SK-N-SH treated with all-trans-retinoic acid at 6 μM for 48 hours (cell line): ENCODE measurements at regions not wholly inside any gene's neighbourhood (a gene's known extent, or its start where the extent isn't known, plus 50 kb on each side); places are given as distances from the start of the nearest gene placed in this dataset.

ENCODE experiments used
- ARNTL ChIP-seq: fragments of 450-650 bp; formaldehyde crosslinking; IDR thresholded peaks from 2 replicates; pipeline ENCODE4 v1.5.0; 2020; ENCODE audit warnings: low read depth, mild to moderate bottlenecking, moderate library complexity, borderline replicate concordance
- RARB ChIP-seq: fragments of 250-450 bp; sonication (Bioruptor Pico); IDR thresholded peaks from 2 replicates; pipeline ENCODE4 v1.8.0; 2021; ENCODE audit warnings: mild to moderate bottlenecking, moderate library complexity
- SNAI2 ChIP-seq: fragments of 250-450 bp; sonication (Bioruptor Pico); IDR thresholded peaks from 2 replicates; pipeline ENCODE4 v1.5.0; 2020; ENCODE audit warnings: mild to moderate bottlenecking, moderate library complexity
- TCF4 ChIP-seq: fragments of 250-450 bp; sonication (Bioruptor Pico); IDR thresholded peaks from 2 replicates; pipeline ENCODE4 v1.8.0; 2021; ENCODE audit warnings: mild to moderate bottlenecking, moderate library complexity, borderline replicate concordance
- TOX ChIP-seq: fragments of 250-450 bp; sonication (Bioruptor Pico); IDR thresholded peaks from 2 replicates; pipeline ENCODE4 v1.8.0; 2021; ENCODE audit warnings: mild to moderate bottlenecking, moderate library complexity, borderline replicate concordance
- ZNF565 ChIP-seq: fragments of 450-650 bp; formaldehyde crosslinking; conservative IDR thresholded peaks from 2 replicates; pipeline ENCODE4 v1.5.0; 2020; ENCODE audit warnings: low read depth, mild to moderate bottlenecking, moderate library complexity
- ZNF70 ChIP-seq: fragments of 450-650 bp; formaldehyde crosslinking; IDR thresholded peaks from 2 replicates; pipeline ENCODE4 v1.5.0; 2020; ENCODE audit warnings: mild to moderate bottlenecking, moderate library complexity
- TF ChIP-seq, protein P1 (sequence below): fragments of 250-450 bp; sonication (Bioruptor Pico); IDR thresholded peaks from 2 replicates; pipeline ENCODE4 v1.5.1; 2021; ENCODE audit warnings: mild to moderate bottlenecking, moderate library complexity

DNA sequence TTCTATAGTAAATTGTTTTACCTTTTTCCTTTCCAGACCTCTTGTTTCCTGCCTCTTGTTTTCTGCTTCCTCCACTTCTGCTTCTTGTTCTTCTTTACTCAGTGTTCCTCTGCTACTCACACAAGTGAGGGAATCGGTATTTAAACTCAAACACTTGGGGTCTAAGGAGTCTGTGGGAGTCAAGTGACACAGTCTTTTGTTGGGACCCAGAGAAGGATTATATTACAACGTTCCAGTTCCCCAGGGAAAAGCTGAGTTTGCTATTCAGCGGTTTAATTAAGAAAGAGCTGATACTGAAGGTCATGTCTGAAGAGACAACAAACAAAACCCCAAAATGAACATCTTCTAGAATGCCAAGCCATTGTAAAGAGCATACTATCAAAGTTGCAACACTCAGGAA, 107.8 kb upstream of the CITED2 start:
- TF ChIP-seq RARB (no peak), ZNF70 (CRISPR knock-in tag) (no peak), TOX (CRISPR knock-in tag) (no peak), TCF4 (no peak), ZNF565 (no peak), SNAI2 (CRISPR knock-in tag) (no peak), ARNTL (CRISPR knock-in tag) (no peak)
- TF ChIP-seq, protein P1, sequence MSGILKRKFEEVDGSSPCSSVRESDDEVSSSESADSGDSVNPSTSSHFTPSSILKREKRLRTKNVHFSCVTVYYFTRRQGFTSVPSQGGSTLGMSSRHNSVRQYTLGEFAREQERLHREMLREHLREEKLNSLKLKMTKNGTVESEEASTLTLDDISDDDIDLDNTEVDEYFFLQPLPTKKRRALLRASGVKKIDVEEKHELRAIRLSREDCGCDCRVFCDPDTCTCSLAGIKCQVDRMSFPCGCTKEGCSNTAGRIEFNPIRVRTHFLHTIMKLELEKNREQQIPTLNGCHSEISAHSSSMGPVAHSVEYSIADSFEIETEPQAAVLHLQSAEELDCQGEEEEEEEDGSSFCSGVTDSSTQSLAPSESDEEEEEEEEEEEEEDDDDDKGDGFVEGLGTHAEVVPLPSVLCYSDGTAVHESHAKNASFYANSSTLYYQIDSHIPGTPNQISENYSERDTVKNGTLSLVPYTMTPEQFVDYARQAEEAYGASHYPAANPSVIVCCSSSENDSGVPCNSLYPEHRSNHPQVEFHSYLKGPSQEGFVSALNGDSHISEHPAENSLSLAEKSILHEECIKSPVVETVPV (CRISPR knock-in tag) = no peak
